ENCODE measurements at regions not wholly inside any gene's neighbourhood (a gene's known extent, or its start where the extent isn't known, plus 50 kb on each side); places are given as distances from the start of the nearest gene placed in this dataset.

DNA sequence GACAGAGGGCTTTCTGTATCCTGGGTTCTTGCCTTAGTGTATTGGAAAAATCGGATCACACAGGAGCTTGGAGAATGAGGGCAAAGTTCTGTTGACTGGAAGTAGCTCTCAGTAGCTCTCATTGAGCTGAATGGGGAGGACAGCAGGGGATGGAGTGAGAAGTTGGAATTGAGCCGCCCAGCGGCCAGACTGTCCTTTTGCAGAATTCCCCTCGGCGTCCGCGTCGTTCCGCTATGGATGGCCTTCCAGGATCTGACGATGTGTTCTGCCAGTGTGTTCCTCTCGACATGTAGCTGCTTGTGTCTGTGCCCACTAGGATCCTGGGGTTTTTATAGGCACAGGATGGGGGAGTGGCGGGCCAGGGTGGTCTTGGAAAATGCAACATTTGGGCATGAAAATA is 351.8 kb upstream of the SEMA3A start:
- no peaks in the 10 kb centered on the region for H3K27me3 ChIP-seq (replicated peaks; ENCODE audit: control insufficient read depth, insufficient read depth, low read length)
- H3K4me3 ChIP-seq (replicated peaks; ENCODE audit: low read depth, low read length), result no peak overlapping the region
- no peak for DNase-seq (ENCODE audit: extremely low read depth, insufficient read length)
- H3K36me3 ChIP-seq (ENCODE audit: control insufficient read depth, insufficient read depth, low read length), result no peaks in the 10 kb centered on the region
- TF ChIP-seq, protein P1, sequence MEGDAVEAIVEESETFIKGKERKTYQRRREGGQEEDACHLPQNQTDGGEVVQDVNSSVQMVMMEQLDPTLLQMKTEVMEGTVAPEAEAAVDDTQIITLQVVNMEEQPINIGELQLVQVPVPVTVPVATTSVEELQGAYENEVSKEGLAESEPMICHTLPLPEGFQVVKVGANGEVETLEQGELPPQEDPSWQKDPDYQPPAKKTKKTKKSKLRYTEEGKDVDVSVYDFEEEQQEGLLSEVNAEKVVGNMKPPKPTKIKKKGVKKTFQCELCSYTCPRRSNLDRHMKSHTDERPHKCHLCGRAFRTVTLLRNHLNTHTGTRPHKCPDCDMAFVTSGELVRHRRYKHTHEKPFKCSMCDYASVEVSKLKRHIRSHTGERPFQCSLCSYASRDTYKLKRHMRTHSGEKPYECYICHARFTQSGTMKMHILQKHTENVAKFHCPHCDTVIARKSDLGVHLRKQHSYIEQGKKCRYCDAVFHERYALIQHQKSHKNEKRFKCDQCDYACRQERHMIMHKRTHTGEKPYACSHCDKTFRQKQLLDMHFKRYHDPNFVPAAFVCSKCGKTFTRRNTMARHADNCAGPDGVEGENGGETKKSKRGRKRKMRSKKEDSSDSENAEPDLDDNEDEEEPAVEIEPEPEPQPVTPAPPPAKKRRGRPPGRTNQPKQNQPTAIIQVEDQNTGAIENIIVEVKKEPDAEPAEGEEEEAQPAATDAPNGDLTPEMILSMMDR (IDR thresholded peaks at IDR 0.05; ENCODE audit: insufficient read depth, low read length, poor library complexity, severe bottlenecking), result no peak

DNA sequence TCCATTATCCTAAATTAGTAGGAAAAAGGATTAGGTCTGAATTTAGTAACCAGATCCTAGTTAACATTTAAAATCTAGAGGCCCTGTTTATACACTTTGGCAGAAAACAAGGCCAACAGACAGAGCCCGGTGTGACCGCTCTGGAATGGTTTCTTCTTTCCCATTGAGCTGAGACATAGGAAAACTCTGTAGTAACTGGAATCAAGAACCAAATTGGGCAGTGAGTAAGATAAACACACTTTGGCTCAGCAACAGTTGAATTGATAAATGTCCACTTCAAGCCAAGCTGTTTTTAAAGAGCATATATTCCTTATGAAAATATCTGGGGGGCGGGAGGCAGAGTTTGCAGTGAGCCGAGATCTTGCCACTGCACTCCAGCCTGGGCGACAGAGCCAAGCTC is 343.7 kb upstream of the SEMA3A start:
- DNase-seq (ENCODE audit: extremely low read depth, insufficient read length), result no peak
- Histone ChIP-seq H3K36me3 (ENCODE audit: control insufficient read depth, insufficient read depth, low read length) (no peaks in the 10 kb centered on the region), H3K27me3 (replicated peaks; ENCODE audit: control insufficient read depth, insufficient read depth, low read length) (no peaks in the 10 kb centered on the region), H3K4me3 (replicated peaks; ENCODE audit: low read depth, low read length) (no peak overlapping the region)
- TF ChIP-seq, protein P1 (IDR thresholded peaks at IDR 0.05; ENCODE audit: insufficient read depth, low read length, poor library complexity, severe bottlenecking), result no peak

DNA sequence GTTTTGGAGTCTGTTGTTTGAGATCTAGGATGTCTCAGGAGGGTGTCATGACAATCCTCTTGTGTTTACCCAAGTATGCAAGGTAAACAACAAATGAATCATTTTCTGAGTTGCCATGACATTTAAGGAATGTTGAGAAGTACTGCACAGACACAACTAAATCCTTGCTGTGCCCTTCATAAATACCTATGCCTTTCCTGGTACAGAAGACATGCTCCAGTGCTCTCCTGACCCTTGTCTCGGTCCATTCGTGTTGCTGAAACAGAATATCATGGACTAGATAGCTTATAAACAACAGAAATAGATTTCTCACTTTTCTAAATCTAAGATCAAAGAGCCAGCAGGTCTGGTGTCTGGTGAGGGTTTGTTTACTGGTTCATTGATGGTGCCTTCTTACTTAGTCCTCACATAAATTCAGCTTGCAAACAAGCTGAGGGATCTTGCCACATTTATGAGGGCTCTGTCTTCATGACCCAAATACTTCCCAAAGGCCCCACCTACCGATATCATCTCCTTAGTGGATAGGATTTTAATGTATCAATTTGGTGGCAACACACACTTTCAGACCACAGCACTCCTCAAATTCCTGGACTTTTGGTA is 341.8 kb upstream of the SEMA3A start:
- H3K4me3 ChIP-seq (replicated peaks; ENCODE audit: low read depth, low read length), result no peak overlapping the region
- TF ChIP-seq, protein P1 (IDR thresholded peaks at IDR 0.05; ENCODE audit: insufficient read depth, low read length, poor library complexity, severe bottlenecking), result no peak
- H3K36me3 ChIP-seq (ENCODE audit: control insufficient read depth, insufficient read depth, low read length), result no peaks in the 10 kb centered on the region
- DNase-seq (ENCODE audit: extremely low read depth, insufficient read length), result no peak
- H3K27me3 ChIP-seq (replicated peaks; ENCODE audit: control insufficient read depth, insufficient read depth, low read length), result no peaks in the 10 kb centered on the region

DNA sequence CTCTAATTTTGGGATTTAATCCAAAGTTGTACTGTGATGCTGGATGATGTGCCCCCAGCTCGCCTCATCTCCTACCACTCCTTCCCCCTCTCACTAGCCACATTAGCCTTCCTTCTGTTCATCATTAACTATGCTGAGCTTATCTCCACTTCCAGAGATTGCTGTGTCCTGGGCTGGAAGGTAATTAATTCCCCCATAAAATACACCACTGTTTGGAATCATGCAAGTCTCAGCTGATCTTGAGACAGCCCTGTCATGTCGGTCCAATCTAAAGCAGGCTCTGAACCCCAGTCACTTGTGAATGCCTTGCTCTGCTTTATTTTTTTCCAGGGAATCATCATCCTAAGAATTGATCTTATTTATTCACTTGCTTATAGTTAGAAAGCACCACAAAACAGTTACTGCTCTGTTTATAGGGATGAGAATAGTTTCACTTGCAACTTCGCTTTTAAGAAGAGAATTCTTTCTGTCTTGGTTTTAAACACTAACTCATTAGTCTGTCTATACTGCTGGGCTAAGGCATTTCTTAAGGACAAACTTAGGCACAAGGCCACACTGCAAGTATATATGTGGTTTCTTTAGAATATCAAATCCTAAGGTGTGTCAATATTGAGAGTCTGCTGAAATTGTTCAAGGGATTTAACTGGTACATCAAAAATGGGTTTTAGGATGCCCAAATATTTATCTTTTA is 341.1 kb upstream of the SEMA3A start:
- no peak overlapping the region for H3K4me3 ChIP-seq (replicated peaks; ENCODE audit: low read depth, low read length)
- DNase-seq (ENCODE audit: extremely low read depth, insufficient read length), result no peak
- H3K36me3 ChIP-seq (ENCODE audit: control insufficient read depth, insufficient read depth, low read length), result no peaks in the 10 kb centered on the region
- TF ChIP-seq, protein P1 (IDR thresholded peaks at IDR 0.05; ENCODE audit: insufficient read depth, low read length, poor library complexity, severe bottlenecking), result no peak
- H3K27me3 ChIP-seq (replicated peaks; ENCODE audit: control insufficient read depth, insufficient read depth, low read length), result no peaks in the 10 kb centered on the region

DNA sequence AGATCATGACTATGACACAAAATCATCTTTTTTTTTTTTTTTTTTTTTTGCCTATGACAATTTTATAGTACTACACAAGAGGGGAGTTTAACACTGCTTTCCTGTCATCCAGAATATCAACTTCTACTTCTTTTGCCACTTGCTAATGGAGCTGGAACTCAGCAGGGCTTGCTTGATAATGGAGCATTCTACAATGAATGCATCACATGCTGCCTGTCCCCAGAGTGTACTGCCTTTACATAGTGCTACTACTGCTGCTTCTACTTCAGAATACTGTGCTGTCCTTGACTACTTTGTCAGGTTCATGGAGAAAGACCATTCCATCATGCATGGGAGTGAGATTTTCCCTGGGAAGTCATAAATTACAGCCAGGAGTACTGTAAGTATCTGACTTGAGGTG is 338.6 kb upstream of the SEMA3A start:
- no peaks in the 10 kb centered on the region for H3K27me3 ChIP-seq (replicated peaks; ENCODE audit: control insufficient read depth, insufficient read depth, low read length)
- no peak for DNase-seq (ENCODE audit: extremely low read depth, insufficient read length)
- no peaks in the 10 kb centered on the region for H3K36me3 ChIP-seq (ENCODE audit: control insufficient read depth, insufficient read depth, low read length)
- TF ChIP-seq, protein P1 (IDR thresholded peaks at IDR 0.05; ENCODE audit: insufficient read depth, low read length, poor library complexity, severe bottlenecking), result no peak
- H3K4me3 ChIP-seq (replicated peaks; ENCODE audit: low read depth, low read length), result no peak overlapping the region
